Mesothelial cell of epicardium (in vitro differentiated cells): ENCODE measurements at regions not wholly inside any gene's neighbourhood (a gene's known extent, or its start where the extent isn't known, plus 50 kb on each side); places are given as distances from the start of the nearest gene placed in this dataset.

Experiments used
- DNase-seq, 2 experiments: peaks; one replicate each; pipeline ENCODE4 v3.0.0; 2021; ENCODE audit warnings: low spot score in 2 of 2; ENCODE audit not compliant: unreplicated experiment in 2 of 2
- H3K27ac Mint-ChIP-seq: 2 replicates; pipeline ENCODE4 v1.8.0; 2021; ENCODE audit warnings: mixed read lengths
- H3K27me3 Mint-ChIP-seq: 2 replicates; pipeline ENCODE4 v1.8.0; 2021; ENCODE audit warnings: low read depth, mixed read lengths
- H3K36me3 Mint-ChIP-seq: 2 replicates; pipeline ENCODE4 v1.8.0; 2021; ENCODE audit warnings: mixed read lengths
- H3K4me1 Mint-ChIP-seq: 2 replicates; pipeline ENCODE4 v1.8.0; 2021; ENCODE audit warnings: mixed read lengths
- H3K4me3 Mint-ChIP-seq: 2 replicates; pipeline ENCODE4 v1.8.0; 2021; ENCODE audit warnings: mild to moderate bottlenecking, moderate library complexity, mixed read lengths
- H3K9me3 Mint-ChIP-seq: 2 replicates; pipeline ENCODE4 v1.8.0; 2021; ENCODE audit warnings: mixed read lengths
- TF ChIP-seq, protein P1 (sequence below): fragments of 200-600 bp; sonication (generic); IDR thresholded peaks from one replicate; pipeline ENCODE4 v1.5.0; 2021; ENCODE audit warnings: antibody characterized with exemption; ENCODE audit not compliant: unreplicated experiment

DNA sequence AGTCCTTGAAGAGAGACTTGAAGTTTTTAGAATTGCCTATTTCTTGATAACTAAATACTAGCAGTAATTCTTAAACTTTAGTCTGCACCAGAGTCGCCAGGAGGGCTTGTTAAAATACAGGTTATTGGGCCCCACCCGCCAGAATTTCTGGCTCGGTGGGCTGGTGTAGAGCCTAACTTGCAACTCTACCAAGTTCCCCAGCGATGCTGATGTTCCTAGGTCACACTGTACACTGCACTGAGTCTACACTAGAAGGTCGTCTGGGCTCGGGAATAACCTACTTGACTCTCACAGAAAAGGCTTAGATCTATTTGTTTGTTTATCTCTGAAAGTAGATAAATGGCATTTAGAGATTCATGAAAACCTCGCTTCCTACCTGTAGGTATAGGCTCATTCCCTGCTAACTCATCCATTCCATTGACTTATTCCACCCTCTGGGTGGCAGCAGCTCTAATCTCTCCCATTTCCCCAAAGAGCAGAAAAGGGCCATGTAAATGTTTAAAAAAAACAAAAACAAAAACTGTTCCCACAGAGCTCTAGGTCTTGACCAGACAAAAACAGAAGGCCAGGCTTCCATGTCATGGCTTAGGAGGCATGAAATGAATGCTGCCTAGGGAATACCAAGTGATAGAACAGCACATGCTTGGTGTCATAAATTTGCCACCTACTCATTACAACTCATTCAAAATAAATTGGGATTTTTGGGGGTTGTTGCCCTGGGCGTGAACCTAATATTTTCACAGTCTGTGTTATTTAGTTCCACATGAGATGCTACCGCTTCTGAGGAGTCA lies 292.1 kb downstream of the ADGB start:
- TF ChIP-seq, protein P1, sequence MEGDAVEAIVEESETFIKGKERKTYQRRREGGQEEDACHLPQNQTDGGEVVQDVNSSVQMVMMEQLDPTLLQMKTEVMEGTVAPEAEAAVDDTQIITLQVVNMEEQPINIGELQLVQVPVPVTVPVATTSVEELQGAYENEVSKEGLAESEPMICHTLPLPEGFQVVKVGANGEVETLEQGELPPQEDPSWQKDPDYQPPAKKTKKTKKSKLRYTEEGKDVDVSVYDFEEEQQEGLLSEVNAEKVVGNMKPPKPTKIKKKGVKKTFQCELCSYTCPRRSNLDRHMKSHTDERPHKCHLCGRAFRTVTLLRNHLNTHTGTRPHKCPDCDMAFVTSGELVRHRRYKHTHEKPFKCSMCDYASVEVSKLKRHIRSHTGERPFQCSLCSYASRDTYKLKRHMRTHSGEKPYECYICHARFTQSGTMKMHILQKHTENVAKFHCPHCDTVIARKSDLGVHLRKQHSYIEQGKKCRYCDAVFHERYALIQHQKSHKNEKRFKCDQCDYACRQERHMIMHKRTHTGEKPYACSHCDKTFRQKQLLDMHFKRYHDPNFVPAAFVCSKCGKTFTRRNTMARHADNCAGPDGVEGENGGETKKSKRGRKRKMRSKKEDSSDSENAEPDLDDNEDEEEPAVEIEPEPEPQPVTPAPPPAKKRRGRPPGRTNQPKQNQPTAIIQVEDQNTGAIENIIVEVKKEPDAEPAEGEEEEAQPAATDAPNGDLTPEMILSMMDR: no peak
- Mint-ChIP-seq H3K4me3 (no peak overlapping the region), H3K27me3 (no peaks in the 10 kb centered on the region), H3K4me1 (peaks cover 4% of the 10 kb centered on the region), H3K27ac (no peak overlapping the region), H3K9me3 (no peaks in the 10 kb centered on the region), H3K36me3 (no peaks in the 10 kb centered on the region)
- DNase-seq: no peak

DNA sequence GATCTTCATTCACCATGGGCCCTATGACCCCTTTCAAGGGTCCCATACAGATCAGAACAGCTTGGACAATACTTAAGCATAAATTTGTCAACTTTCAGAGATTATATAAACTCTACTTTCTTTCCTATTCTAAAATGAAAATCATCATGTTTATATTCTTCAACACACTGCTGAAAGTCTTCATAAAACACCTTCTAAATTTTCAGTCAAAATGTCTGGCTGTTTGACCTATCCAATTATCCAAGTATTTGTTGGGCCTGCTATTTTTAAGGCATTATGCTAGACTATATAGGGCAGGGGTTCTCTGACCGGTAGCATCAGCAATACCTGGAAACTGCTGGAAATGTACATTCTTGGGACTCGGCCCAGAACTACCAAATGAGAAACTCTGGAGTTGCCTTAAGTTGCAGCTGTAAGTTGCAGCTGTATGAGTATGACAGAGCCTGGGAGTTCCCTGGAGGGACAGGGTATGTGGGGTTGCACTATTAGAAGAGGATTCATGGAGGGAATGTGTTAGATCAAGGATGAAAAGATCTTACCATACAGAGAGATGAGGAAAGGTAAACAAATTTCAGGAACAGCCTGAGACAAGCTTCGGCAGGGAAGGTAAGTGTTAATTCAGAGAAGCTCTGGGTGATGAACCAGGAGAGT lies 293.0 kb downstream of the ADGB start:
- DNase-seq: no peak
- Mint-ChIP-seq H3K36me3 (no peaks in the 10 kb centered on the region), H3K4me1 (peaks cover 7% of the 10 kb centered on the region), H3K4me3 (no peak overlapping the region), H3K27ac (no peak overlapping the region), H3K27me3 (no peaks in the 10 kb centered on the region), H3K9me3 (no peaks in the 10 kb centered on the region)
- TF ChIP-seq, protein P1: no peak

DNA sequence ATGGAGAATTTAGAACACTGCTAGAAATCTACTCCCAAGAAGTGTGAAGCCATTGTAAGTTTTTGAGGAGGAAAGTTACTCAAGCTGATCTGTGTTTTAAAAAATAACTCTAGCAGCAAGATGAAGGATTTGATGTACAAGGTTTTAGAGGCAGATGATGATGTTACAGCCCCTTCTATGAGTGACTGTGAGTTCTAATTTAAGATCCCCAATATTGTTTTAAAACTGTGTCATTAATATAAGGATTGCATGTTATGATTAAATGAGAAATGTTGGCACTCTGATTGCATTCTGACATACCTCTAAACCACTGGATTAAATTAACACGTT lies 293.5 kb downstream of the ADGB start:
- Mint-ChIP-seq H3K4me1 (peaks cover 7% of the 10 kb centered on the region), H3K27me3 (no peaks in the 10 kb centered on the region), H3K4me3 (no peak overlapping the region), H3K36me3 (no peaks in the 10 kb centered on the region), H3K27ac (no peak overlapping the region), H3K9me3 (no peaks in the 10 kb centered on the region)
- DNase-seq: no peak
- TF ChIP-seq, protein P1: no peak

DNA sequence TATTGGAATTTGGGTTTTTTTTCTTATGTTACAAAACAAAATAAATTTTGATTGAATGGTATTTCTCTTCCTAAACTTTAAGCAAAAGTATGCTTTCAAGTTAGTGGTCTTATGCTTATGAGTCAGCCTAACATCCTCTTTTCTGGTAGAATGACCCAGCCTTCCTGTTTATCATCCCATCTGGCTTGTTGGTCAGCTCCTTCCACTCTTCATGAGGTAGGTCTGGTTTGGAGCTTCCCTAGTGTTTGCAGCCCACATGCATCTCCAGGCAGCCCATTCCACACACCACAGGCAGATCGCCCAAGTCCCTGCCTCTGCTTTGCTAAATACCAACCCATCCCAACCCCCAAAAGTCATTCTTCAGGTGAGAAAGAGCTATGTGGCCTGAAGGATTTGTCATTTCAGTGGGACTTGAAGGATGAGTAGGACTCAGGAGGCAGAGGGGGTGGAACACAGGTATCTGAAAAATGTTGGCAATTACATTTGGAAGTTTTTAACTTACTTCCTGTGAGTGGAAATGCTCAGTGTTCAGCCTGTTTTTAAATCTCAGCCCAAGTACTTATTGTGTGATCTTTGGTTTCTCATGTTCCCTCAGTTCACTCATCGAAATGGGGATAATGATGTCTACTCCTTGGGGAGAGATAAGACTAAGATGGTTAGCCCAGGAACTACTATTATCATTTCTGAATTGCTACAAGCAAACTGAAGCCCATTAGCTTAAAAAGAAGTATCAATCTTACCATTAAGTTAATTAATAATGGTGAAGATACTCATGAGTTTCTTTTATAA lies 294.0 kb downstream of the ADGB start:
- Mint-ChIP-seq H3K27ac (no peak overlapping the region), H3K4me3 (no peak overlapping the region), H3K36me3 (no peaks in the 10 kb centered on the region), H3K9me3 (no peaks in the 10 kb centered on the region), H3K4me1 (peaks cover 8% of the 10 kb centered on the region), H3K27me3 (no peaks in the 10 kb centered on the region)
- TF ChIP-seq, protein P1: no peak
- no peak for DNase-seq

DNA sequence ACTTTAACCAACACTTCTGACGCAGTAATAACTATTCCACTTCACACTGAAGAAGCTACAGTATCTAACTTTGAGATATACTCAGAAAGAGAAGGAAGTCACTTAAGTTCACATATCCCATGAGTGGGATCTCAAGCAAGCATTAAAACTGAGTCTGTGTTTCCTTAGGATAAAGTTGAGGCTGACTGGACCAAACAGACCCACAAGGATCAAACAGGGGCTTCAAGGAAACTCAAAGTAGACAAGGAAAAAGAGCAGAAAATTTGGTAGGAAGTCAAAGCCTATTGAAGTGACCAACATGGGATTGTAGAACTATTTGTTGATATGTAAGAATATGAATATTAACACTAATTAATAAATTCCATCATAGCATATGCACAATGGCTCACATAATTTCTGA lies 294.9 kb downstream of the ADGB start:
- H3K36me3 Mint-ChIP-seq: no peaks in the 10 kb centered on the region
- H3K4me1 Mint-ChIP-seq: peaks cover 12% of the 10 kb centered on the region
- no peak overlapping the region for H3K4me3 Mint-ChIP-seq
- no peaks in the 10 kb centered on the region for H3K9me3 Mint-ChIP-seq
- DNase-seq: no peak
- TF ChIP-seq, protein P1: no peak
- no peak overlapping the region for H3K27ac Mint-ChIP-seq
- no peaks in the 10 kb centered on the region for H3K27me3 Mint-ChIP-seq
